ENCODE measurements at regions not wholly inside any gene's neighbourhood (a gene's known extent, or its start where the extent isn't known, plus 50 kb on each side); places are given as distances from the start of the nearest gene placed in this dataset.

DNA sequence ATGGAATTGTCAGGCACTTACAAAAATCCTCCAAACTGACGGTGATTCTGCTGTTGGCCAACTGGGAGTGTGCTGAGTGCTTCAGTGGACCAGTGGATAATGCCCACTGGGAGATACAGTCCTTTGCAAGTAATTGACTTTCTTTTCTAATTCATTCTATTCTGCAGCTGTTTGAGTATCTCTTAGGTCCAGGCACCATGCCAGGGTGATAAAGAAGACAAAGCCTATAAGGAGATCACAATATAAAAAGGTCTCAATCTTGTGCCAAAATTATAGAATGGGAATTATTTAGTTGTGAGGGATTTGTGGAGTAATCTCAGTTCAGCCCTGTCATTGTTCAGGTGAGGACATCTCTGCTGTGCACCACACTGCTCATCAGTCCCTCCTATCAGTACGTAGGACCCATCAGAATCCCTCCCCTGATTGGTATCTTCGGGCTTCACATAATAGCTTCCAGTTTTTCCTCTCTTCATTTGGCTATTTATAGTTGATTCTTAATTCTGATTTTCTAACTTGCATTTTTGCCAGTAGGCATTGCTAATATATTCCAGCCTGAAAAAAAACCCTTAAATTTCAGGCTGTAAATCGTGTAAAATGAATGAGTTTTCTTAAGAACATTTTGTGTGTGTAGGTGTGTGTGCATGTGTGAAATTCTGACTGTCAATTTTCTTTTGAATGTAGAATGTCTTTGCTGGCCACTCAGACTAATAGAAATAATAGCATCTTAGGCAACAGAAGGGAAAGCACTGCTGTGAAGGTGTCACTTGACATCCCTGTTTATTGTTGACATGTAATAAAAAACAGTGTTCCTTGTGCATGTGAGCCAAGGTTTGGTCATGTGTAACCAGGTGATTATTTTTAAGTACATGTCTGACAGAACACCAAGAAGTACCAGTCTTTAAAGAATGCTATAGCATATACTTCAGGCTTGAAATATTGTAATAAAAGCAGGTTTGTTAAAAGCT, 457.6 kb upstream of the RGS6 start:
- Histone ChIP-seq H2AFZ (ENCODE audit: low read length) (no peak overlapping the region), H3K79me2 (ENCODE audit: insufficient read depth, low read length) (peaks cover 66% of the 10 kb centered on the region), H3K9ac (ENCODE audit: low read depth, low read length, poor library complexity, severe bottlenecking) (peak overlapping the region; percentile 46), H3K27me3 (ENCODE audit: insufficient read depth, low read length, poor library complexity, severe bottlenecking) (no peaks in the 10 kb centered on the region), H3K36me3 (ENCODE audit: insufficient read depth, low read length) (no peaks in the 10 kb centered on the region), H3K4me1 (ENCODE audit: insufficient read depth, low read length, poor library complexity, severe bottlenecking) (peaks cover 51% of the 10 kb centered on the region), H3F3A (ENCODE audit: low read depth) (no peaks in the 10 kb centered on the region), H3K4me2 (ENCODE audit: low read depth, low read length, poor library complexity, severe bottlenecking) (peak overlapping the region; percentile 58), H4K20me1 (ENCODE audit: insufficient read depth, low read length, poor library complexity, severe bottlenecking) (peaks cover 16% of the 10 kb centered on the region), H3K9me3 (ENCODE audit: insufficient read depth, low read depth, low read length) (no peaks in the 10 kb centered on the region), H3K4me3 (ENCODE audit: low read length, poor library complexity, severe bottlenecking) (no peak overlapping the region), H3K9me2 (replicated peaks; ENCODE audit: low read depth, low read length) (no peaks in the 10 kb centered on the region)
- TF ChIP-seq, protein P1, sequence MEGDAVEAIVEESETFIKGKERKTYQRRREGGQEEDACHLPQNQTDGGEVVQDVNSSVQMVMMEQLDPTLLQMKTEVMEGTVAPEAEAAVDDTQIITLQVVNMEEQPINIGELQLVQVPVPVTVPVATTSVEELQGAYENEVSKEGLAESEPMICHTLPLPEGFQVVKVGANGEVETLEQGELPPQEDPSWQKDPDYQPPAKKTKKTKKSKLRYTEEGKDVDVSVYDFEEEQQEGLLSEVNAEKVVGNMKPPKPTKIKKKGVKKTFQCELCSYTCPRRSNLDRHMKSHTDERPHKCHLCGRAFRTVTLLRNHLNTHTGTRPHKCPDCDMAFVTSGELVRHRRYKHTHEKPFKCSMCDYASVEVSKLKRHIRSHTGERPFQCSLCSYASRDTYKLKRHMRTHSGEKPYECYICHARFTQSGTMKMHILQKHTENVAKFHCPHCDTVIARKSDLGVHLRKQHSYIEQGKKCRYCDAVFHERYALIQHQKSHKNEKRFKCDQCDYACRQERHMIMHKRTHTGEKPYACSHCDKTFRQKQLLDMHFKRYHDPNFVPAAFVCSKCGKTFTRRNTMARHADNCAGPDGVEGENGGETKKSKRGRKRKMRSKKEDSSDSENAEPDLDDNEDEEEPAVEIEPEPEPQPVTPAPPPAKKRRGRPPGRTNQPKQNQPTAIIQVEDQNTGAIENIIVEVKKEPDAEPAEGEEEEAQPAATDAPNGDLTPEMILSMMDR (conservative IDR thresholded peaks at IDR 0.05; ENCODE audit: low read length), result no peak
- no peak for TF ChIP-seq EZH2phosphoT487 (IDR thresholded peaks at IDR 0.05; ENCODE audit: borderline replicate concordance)

GRCh38 chr14:71475916-71476315, 456.3 kb upstream of the RGS6 start:
- no peaks in the 10 kb centered on the region for H3K9me2 ChIP-seq (replicated peaks; ENCODE audit: low read depth, low read length)
- H2AFZ ChIP-seq (ENCODE audit: low read length), result no peak overlapping the region
- peaks cover 51% of the 10 kb centered on the region for H3K4me1 ChIP-seq (ENCODE audit: insufficient read depth, low read length, poor library complexity, severe bottlenecking)
- no peaks in the 10 kb centered on the region; the same call in 1 of the 2 replicates for H3K36me3 ChIP-seq (ENCODE audit: insufficient read depth, low read length)
- TF ChIP-seq, protein P1 (conservative IDR thresholded peaks at IDR 0.05; ENCODE audit: low read length), result no peak
- no peak for TF ChIP-seq EZH2phosphoT487 (IDR thresholded peaks at IDR 0.05; ENCODE audit: borderline replicate concordance)
- peaks cover 67% of the 10 kb centered on the region for H3K79me2 ChIP-seq (ENCODE audit: insufficient read depth, low read length)
- peaks cover 16% of the 10 kb centered on the region for H4K20me1 ChIP-seq (ENCODE audit: insufficient read depth, low read length, poor library complexity, severe bottlenecking)
- no peaks in the 10 kb centered on the region for H3K27me3 ChIP-seq (ENCODE audit: insufficient read depth, low read length, poor library complexity, severe bottlenecking)
- H3F3A ChIP-seq (ENCODE audit: low read depth), result no peaks in the 10 kb centered on the region
- H3K4me2 ChIP-seq (ENCODE audit: low read depth, low read length, poor library complexity, severe bottlenecking), result peak overlapping the region; percentile 58
- H3K9me3 ChIP-seq (ENCODE audit: insufficient read depth, low read depth, low read length), result no peaks in the 10 kb centered on the region
- H3K9ac ChIP-seq (ENCODE audit: low read depth, low read length, poor library complexity, severe bottlenecking), result peak overlapping the region; percentile 46
- peak overlapping the region; percentile 37 for H3K4me3 ChIP-seq (ENCODE audit: low read length, poor library complexity, severe bottlenecking)

DNA sequence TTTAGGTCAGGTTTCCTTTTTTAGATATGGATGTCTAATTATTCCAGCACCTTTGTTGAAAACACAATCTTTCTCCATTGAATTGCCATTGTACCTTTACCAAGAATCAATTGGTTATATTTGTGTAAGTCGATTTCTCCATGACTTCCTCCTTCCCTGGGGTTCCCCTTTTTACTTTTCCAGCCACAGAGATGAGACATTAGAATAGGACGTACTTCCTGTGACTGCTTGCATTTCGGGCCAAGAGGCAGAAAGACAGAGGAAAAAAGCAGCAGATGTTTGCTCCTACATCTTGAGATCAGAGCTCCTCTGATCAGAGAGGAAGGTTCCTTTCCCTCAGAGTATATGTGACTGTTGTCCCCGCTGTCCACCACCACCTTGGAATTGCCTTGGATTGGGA, 453.7 kb upstream of the RGS6 start:
- Histone ChIP-seq H3K9ac (ENCODE audit: low read depth, low read length, poor library complexity, severe bottlenecking) (no peak overlapping the region), H3K4me1 (ENCODE audit: insufficient read depth, low read length, poor library complexity, severe bottlenecking) (peaks cover 42% of the 10 kb centered on the region), H3F3A (ENCODE audit: low read depth) (no peaks in the 10 kb centered on the region), H3K4me3 (ENCODE audit: low read length, poor library complexity, severe bottlenecking) (no peak overlapping the region), H3K9me2 (replicated peaks; ENCODE audit: low read depth, low read length) (no peaks in the 10 kb centered on the region), H3K27me3 (ENCODE audit: insufficient read depth, low read length, poor library complexity, severe bottlenecking) (no peaks in the 10 kb centered on the region), H2AFZ (ENCODE audit: low read length) (no peak overlapping the region), H3K4me2 (ENCODE audit: low read depth, low read length, poor library complexity, severe bottlenecking) (no peak overlapping the region), H4K20me1 (ENCODE audit: insufficient read depth, low read length, poor library complexity, severe bottlenecking) (peaks cover 4% of the 10 kb centered on the region), H3K36me3 (ENCODE audit: insufficient read depth, low read length) (no peaks in the 10 kb centered on the region; the same call in 1 of the 2 replicates), H3K9me3 (ENCODE audit: insufficient read depth, low read depth, low read length) (no peaks in the 10 kb centered on the region), H3K79me2 (ENCODE audit: insufficient read depth, low read length) (peaks cover 61% of the 10 kb centered on the region)
- TF ChIP-seq EZH2phosphoT487 (IDR thresholded peaks at IDR 0.05; ENCODE audit: borderline replicate concordance), result no peak
- TF ChIP-seq, protein P1 (conservative IDR thresholded peaks at IDR 0.05; ENCODE audit: low read length), result no peak

Measured in Loucy (cell line).